GM10266 (cell line): ENCODE measurements at regions not wholly inside any gene's neighbourhood (a gene's known extent, or its start where the extent isn't known, plus 50 kb on each side); places are given as distances from the start of the nearest gene placed in this dataset.

ENCODE experiments used
- DNase-seq: peaks from one replicate; pipeline ENCODE4 v3.0.0; 2012; ENCODE audit errors: extremely low spot score
- CTCF ChIP-seq: IDR thresholded peaks from 2 replicates; pipeline ENCODE4 v1.5.1; 2012; ENCODE audit warnings: mild to moderate bottlenecking, low read depth; ENCODE audit not compliant: control insufficient read depth, insufficient read depth; ENCODE audit errors: missing control alignments

GRCh38 chr9:87818308-87818707 is 64.4 kb upstream of the SPATA31E1 start:
- TF ChIP-seq CTCF = no peak
- no peak for DNase-seq

DNA sequence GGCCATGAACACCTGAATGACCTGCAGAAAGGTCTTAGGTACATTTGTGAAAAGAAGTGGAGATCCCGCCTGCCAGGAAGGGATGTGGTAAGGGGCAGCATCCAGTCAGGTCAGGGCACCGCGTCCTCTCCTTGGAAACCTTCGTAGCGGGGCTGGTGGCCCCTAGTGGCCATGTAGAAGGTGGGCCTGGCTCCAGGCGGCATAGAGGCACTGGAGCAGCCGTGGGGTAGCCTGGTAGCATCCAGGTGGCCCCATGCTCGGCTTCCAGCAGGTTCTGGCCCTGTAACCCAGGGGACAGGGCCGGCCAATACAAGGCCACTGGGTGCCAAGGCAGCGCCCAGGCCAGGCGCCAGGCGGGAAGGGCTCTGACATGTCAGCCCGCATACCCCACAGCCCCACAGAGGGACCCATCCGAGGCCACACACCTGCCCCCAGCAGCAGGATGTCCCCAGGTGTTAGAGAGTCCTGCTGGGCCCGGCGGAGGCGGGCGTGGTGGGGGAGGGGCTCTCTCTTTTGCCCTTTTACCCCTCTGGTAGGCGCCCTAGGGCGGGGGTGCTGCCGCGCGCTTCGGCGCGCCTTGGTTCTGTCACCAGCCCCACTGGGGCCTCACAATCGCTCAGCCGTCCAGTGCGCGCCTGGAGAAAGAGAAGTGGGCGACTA is 58.3 kb upstream of the SPATA31E1 start:
- no peak for DNase-seq
- no peak for TF ChIP-seq CTCF

DNA sequence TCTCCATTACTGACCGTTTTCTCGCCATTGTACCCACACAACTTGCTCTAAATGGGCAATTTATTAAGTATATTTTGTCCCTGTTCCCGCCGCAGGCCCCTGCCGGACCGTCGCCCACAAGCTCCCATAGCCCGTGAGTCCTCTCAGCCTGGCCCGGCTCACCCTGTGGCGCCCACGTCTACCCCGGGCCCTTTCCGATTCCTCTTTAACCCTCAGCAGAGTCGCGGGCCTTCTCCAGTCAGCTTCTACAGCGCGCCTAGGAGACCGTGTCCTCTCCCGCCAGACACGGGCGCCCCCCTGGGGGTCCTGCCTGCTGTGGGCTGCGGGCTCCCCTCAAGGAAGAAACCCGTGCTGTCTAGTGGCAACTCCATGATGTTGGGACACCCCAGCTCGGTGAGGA is 57.8 kb upstream of the SPATA31E1 start:
- no peak for TF ChIP-seq CTCF
- no peak for DNase-seq

- no peak for TF ChIP-seq CTCF
- DNase-seq = no peak
These were observed 56.3 kb upstream of the SPATA31E1 start for GRCh38 chr9:87826331-87826730.

GRCh38 chr9:87827341-87827740 is 55.3 kb upstream of the SPATA31E1 start:
- TF ChIP-seq CTCF = no peak
- no peak for DNase-seq

DNA sequence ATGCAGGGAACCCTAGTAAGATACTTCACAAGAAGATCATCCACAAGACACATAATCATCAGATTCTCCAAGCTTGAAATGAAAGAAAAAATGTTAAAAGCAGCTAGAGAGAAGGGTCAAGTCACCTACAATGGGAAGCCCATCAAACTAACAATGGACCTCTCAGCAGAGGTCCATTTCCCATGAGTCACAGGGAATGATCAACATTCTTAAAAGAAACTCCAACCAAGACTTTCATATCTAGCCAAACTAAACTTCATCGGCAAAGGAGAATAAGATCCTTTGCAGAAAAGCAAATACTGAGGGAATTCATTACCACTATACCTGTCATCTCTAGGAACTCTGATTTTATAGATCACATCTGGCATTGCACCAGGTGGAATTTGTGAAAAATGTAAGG is 52.9 kb upstream of the SPATA31E1 start:
- no peak for DNase-seq
- no peak for TF ChIP-seq CTCF

DNA sequence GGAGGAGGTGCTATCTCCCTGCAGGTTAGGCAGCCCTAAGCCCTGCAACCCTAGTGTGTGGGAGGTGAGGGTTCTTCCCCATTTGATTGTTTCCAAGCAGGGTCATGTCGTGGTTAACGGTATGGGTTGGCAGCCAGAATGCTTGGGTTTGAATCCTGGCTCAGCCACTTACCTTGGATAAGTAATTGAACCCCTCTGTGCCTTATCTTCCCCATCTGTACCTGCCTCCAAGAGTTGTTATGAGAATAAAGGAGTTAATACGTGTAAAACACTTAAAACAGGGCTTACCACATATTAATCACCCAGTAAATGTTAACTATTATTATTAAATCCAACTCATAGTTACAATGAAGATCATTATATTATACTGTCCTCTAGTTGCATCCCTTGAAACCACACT is 52.2 kb upstream of the SPATA31E1 start:
- no peak for TF ChIP-seq CTCF
- DNase-seq = no peak
